Ascending aorta (tissue), 2 donors: ENCODE measurements at regions not wholly inside any gene's neighbourhood (a gene's known extent, or its start where the extent isn't known, plus 50 kb on each side); places are given as distances from the start of the nearest gene placed in this dataset.

Experiments used
- DNase-seq, 2 donors: peaks; one replicate each; pipeline ENCODE4 v3.0.0-alpha.2; 2019; ENCODE audit warnings: low spot score in 2 of 2
- H3K27ac ChIP-seq, 2 donors: fragments of 200-600 bp; sonication (generic); one replicate each; pipeline ENCODE4 v1.5.1; 2016 to 2017; ENCODE audit warnings: mild to moderate bottlenecking in 1 of 2
- H3K27me3 ChIP-seq: fragments of 200-600 bp; sonication (generic); one replicate; pipeline ENCODE4 v1.5.1; 2017
- H3K36me3 ChIP-seq, 2 donors: fragments of 200-600 bp; sonication (generic); one replicate each; pipeline ENCODE4 v1.5.1; 2016
- H3K4me1 ChIP-seq, 2 donors: fragments of 200-600 bp; sonication (generic); one replicate each; pipeline ENCODE4 v1.5.1; 2016 to 2017; ENCODE audit warnings: mild to moderate bottlenecking in 1 of 2
- H3K4me3 ChIP-seq, 2 donors: fragments of 200-600 bp; sonication (generic); one replicate each; pipeline ENCODE4 v1.5.1; 2016 to 2017; ENCODE audit warnings: mild to moderate bottlenecking in 1 of 2
- H3K9me3 ChIP-seq, 2 donors: fragments of 200-600 bp; sonication (generic); one replicate each; pipeline ENCODE4 v1.5.1; 2016
- intact Hi-C: fragments of 100-400 bp; cut with DNase I; formaldehyde crosslinking; loops from one replicate; pipeline ENCODE4 v1.15.1; 2023
- TF ChIP-seq, protein P1 (sequence below), 3 experiments: fragments of 200-600 bp in 2 of 3; fragments of 450-650 bp in 1 of 3; sonication (generic) in 2 of 3; IDR thresholded peaks; one replicate each; pipeline ENCODE4 v1.5.1; 2016 to 2019; ENCODE audit warnings: antibody characterized with exemption in 3 of 3, mild to moderate bottlenecking in 1 of 3, moderate library complexity in 1 of 3

DNA sequence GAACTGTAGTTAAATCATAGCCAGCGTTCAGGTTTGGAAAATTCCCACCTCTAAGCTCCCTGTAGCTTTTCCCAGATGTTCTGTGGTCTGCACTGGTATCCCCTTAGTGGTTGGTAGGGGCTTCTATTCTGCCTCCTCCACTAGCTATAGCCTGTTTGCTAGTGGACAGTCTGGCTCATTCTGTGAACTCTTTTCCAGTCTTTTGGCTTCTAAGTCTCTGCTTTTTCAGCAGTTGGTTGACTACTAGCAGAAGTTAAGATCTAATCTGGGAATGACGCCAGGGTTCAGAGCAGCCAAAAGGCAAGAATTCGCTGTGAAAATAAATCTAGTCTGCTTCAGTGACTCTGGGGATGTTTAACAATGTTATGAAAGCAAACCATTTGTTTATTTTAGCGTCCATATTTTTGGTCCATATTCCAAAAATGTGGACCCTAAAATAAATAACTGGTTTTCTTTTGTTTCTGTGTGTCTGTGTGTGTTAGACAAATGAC, 73.7 kb upstream of the WDR72 start:
- DNase-seq: peak in 1 of 2 donors; percentile 69
- no peaks in the 10 kb centered on the region for H3K27me3 ChIP-seq
- H3K27ac ChIP-seq: peak overlapping the region; percentile 7 to 44
- intact Hi-C loops: no loop called here
- no peaks in the 10 kb centered on the region for H3K36me3 ChIP-seq
- H3K4me1 ChIP-seq: peaks cover 0 to 9% of the 10 kb centered on the region in 2 donors
- TF ChIP-seq, protein P1, sequence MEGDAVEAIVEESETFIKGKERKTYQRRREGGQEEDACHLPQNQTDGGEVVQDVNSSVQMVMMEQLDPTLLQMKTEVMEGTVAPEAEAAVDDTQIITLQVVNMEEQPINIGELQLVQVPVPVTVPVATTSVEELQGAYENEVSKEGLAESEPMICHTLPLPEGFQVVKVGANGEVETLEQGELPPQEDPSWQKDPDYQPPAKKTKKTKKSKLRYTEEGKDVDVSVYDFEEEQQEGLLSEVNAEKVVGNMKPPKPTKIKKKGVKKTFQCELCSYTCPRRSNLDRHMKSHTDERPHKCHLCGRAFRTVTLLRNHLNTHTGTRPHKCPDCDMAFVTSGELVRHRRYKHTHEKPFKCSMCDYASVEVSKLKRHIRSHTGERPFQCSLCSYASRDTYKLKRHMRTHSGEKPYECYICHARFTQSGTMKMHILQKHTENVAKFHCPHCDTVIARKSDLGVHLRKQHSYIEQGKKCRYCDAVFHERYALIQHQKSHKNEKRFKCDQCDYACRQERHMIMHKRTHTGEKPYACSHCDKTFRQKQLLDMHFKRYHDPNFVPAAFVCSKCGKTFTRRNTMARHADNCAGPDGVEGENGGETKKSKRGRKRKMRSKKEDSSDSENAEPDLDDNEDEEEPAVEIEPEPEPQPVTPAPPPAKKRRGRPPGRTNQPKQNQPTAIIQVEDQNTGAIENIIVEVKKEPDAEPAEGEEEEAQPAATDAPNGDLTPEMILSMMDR (IDR thresholded peaks at IDR 0.05): no peak
- H3K9me3 ChIP-seq: no peaks in the 10 kb centered on the region
- no peak overlapping the region for H3K4me3 ChIP-seq

- H3K4me3 ChIP-seq: no peak overlapping the region
- TF ChIP-seq, protein P1 (IDR thresholded peaks at IDR 0.05): no peak
- DNase-seq: no peak
- no peaks in the 10 kb centered on the region for H3K36me3 ChIP-seq
- H3K9me3 ChIP-seq: no peaks in the 10 kb centered on the region
- H3K27me3 ChIP-seq: no peaks in the 10 kb centered on the region
- intact Hi-C loops: no loop called here
- H3K27ac ChIP-seq: peak overlapping the region in 1 of 2 donors; percentile 44
- peaks cover 0 to 9% of the 10 kb centered on the region in 2 donors for H3K4me1 ChIP-seq
Measured at GRCh38 chr15:53831907-53832770, 72.7 kb upstream of the WDR72 start.

- Histone ChIP-seq H3K4me1 (peaks cover 0 to 9% of the 10 kb centered on the region in 2 donors), H3K36me3 (no peaks in the 10 kb centered on the region), H3K27me3 (no peaks in the 10 kb centered on the region), H3K9me3 (no peaks in the 10 kb centered on the region), H3K27ac (no peak overlapping the region), H3K4me3 (no peak overlapping the region)
- intact Hi-C loops: no loop called here
- TF ChIP-seq, protein P1 (IDR thresholded peaks at IDR 0.05): no peak
- no peak for DNase-seq
Measured at GRCh38 chr15:53830707-53831386, 71.4 kb upstream of the WDR72 start.

DNA sequence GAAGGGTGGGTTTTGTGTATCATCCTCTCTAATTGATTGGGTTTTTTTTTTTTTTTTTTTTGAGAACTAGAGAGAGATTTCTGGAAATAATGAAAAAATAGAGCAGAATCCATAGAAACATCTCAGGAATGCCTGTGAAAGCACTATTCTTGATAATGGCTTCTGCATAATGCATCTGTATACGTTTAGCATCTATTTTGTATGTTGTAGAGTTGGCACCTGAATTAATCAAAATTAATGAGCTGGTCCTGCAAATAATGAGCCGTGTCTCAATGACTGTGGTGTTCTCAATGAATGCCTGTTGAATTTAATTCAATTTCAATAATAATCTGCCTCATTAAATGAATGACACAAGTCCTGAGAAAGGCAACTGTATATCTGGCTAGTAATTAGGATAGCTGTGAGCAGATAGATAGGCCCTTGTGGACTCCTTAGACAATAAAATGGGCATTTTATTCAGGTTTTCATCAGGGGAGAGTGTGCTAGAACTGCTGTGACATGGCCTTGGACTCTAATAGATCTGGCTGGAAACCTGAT, 70.5 kb upstream of the WDR72 start:
- no peak overlapping the region for H3K4me3 ChIP-seq
- H3K4me1 ChIP-seq: peaks cover 0 to 9% of the 10 kb centered on the region in 2 donors
- DNase-seq: no peak
- TF ChIP-seq, protein P1 (IDR thresholded peaks at IDR 0.05): no peak
- H3K27me3 ChIP-seq: no peaks in the 10 kb centered on the region
- H3K27ac ChIP-seq: no peak overlapping the region
- intact Hi-C loops: no loop called here
- H3K36me3 ChIP-seq: no peaks in the 10 kb centered on the region
- H3K9me3 ChIP-seq: no peaks in the 10 kb centered on the region

DNA sequence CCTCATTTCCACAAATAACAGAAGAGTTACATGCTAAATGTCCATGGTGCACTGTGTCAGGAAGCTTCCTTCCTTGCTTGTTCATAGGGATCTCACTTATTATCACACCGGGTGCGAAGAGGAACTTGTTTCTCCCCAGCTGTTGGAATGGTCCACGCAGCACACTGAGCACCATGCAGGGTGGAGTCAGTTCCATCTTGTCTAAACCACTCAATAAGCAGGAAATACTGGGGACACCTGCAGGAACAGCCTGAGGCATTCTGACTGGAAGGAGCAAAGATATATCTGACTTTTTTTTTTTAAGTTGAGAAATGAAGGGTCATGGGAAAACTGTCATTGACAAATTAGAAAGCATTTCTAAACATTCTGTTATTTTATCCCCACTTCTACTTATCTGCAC, 70.0 kb upstream of the WDR72 start:
- TF ChIP-seq, protein P1 (IDR thresholded peaks at IDR 0.05): no peak
- Histone ChIP-seq H3K27ac (no peak overlapping the region), H3K4me3 (no peak overlapping the region), H3K36me3 (no peaks in the 10 kb centered on the region), H3K4me1 (peaks cover 0 to 9% of the 10 kb centered on the region in 2 donors), H3K9me3 (no peaks in the 10 kb centered on the region), H3K27me3 (no peaks in the 10 kb centered on the region)
- DNase-seq: no peak
- intact Hi-C loops: no loop called here
